ENCODE measurements at regions not wholly inside any gene's neighbourhood (a gene's known extent, or its start where the extent isn't known, plus 50 kb on each side); places are given as distances from the start of the nearest gene placed in this dataset.

DNA sequence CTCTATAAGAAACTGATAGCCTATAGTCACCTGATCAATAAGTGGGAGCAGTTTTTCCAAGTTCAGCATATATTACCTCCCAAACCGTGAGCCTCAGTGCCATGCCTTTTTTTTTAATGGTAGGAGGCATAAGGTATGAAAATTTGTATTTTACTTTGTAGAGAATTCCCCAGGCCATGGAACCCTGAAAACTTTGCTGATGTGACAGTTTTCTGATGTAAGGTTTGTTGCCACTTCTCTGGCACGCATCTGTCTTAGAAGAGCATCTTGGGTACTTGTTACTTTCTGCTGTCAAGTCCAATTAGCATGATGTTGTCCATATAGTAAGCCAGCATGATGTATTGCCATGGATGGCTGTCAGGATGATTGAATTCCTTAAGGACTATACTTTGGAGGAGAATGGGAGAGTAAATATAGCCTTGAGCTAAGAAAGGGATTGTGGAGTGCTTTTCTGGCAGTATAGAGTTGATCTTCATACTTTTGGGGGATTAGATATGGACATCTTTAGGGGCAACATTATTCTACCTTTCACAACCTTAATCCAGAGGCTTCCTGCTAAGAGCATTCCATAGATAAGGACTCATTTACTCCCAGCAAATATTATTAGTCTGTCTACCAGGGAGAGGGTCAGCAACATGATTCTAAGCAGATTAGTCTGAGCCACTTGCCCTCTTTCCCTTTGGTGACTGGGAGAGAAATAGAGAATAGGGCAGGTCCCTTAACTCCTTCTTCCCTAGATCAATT lies 389.6 kb downstream of the YTHDC2 start (continued):
- TF ChIP-seq, protein P1, sequence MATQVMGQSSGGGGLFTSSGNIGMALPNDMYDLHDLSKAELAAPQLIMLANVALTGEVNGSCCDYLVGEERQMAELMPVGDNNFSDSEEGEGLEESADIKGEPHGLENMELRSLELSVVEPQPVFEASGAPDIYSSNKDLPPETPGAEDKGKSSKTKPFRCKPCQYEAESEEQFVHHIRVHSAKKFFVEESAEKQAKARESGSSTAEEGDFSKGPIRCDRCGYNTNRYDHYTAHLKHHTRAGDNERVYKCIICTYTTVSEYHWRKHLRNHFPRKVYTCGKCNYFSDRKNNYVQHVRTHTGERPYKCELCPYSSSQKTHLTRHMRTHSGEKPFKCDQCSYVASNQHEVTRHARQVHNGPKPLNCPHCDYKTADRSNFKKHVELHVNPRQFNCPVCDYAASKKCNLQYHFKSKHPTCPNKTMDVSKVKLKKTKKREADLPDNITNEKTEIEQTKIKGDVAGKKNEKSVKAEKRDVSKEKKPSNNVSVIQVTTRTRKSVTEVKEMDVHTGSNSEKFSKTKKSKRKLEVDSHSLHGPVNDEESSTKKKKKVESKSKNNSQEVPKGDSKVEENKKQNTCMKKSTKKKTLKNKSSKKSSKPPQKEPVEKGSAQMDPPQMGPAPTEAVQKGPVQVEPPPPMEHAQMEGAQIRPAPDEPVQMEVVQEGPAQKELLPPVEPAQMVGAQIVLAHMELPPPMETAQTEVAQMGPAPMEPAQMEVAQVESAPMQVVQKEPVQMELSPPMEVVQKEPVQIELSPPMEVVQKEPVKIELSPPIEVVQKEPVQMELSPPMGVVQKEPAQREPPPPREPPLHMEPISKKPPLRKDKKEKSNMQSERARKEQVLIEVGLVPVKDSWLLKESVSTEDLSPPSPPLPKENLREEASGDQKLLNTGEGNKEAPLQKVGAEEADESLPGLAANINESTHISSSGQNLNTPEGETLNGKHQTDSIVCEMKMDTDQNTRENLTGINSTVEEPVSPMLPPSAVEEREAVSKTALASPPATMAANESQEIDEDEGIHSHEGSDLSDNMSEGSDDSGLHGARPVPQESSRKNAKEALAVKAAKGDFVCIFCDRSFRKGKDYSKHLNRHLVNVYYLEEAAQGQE (IDR thresholded peaks at IDR 0.05; ENCODE audit: borderline replicate concordance): no peak
- TF ChIP-seq, protein P1 (CRISPR knock-in tag; IDR thresholded peaks at IDR 0.05; ENCODE audit: low read depth): no peak
